ENCODE measurements at regions not wholly inside any gene's neighbourhood (a gene's known extent, or its start where the extent isn't known, plus 50 kb on each side); places are given as distances from the start of the nearest gene placed in this dataset.

- no peak overlapping the region for H3K4me3 Mint-ChIP-seq (ENCODE audit: unreplicated experiment)
- H3K27ac Mint-ChIP-seq (ENCODE audit: unreplicated experiment): no peak overlapping the region
- H3K36me3 Mint-ChIP-seq (ENCODE audit: unreplicated experiment): no peaks in the 10 kb centered on the region
Observed at GRCh38 chr10:2049560-2049959, 312.2 kb upstream of the ADARB2 start.

GRCh38 chr10:2048337-2048973 is 311.1 kb upstream of the ADARB2 start:
- no peaks in the 10 kb centered on the region for H3K36me3 Mint-ChIP-seq (ENCODE audit: unreplicated experiment)
- no peak overlapping the region for H3K27ac Mint-ChIP-seq (ENCODE audit: unreplicated experiment)
- no peak for TF ChIP-seq CTCF (IDR thresholded peaks at IDR 0.05)
- no peak overlapping the region for H3K4me3 Mint-ChIP-seq (ENCODE audit: unreplicated experiment)
- peaks cover 3% of the 10 kb centered on the region for H3K27me3 Mint-ChIP-seq (ENCODE audit: unreplicated experiment)
- H3K4me1 Mint-ChIP-seq (ENCODE audit: unreplicated experiment): no peaks in the 10 kb centered on the region
- no peak for DNase-seq (ENCODE audit: extremely low spot score, unreplicated experiment)
- H3K9me3 Mint-ChIP-seq (ENCODE audit: unreplicated experiment): peaks cover 19% of the 10 kb centered on the region

More at GRCh38 chr10:2049560-2049959, 312.2 kb upstream of the ADARB2 start:
- Mint-ChIP-seq H3K9me3 (ENCODE audit: unreplicated experiment) (peaks cover 19% of the 10 kb centered on the region), H3K4me1 (ENCODE audit: unreplicated experiment) (no peaks in the 10 kb centered on the region), H3K27me3 (ENCODE audit: unreplicated experiment) (peaks cover 3% of the 10 kb centered on the region)
- TF ChIP-seq CTCF (IDR thresholded peaks at IDR 0.05): no peak
- no peak for DNase-seq (ENCODE audit: extremely low spot score, unreplicated experiment)

- no peaks in the 10 kb centered on the region for H3K36me3 Mint-ChIP-seq (ENCODE audit: unreplicated experiment)
- no peak for TF ChIP-seq CTCF (IDR thresholded peaks at IDR 0.05)
- H3K4me1 Mint-ChIP-seq (ENCODE audit: unreplicated experiment): peaks cover 5% of the 10 kb centered on the region
- no peaks in the 10 kb centered on the region for H3K27me3 Mint-ChIP-seq (ENCODE audit: unreplicated experiment)
- peaks cover 19% of the 10 kb centered on the region for H3K9me3 Mint-ChIP-seq (ENCODE audit: unreplicated experiment)
- DNase-seq (ENCODE audit: extremely low spot score, unreplicated experiment): no peak
- no peak overlapping the region for H3K27ac Mint-ChIP-seq (ENCODE audit: unreplicated experiment)
- no peak overlapping the region for H3K4me3 Mint-ChIP-seq (ENCODE audit: unreplicated experiment)
Observed at GRCh38 chr10:2047679-2048078, 310.4 kb upstream of the ADARB2 start.

- no peak overlapping the region for H3K4me3 Mint-ChIP-seq (ENCODE audit: unreplicated experiment)
- no peak for DNase-seq (ENCODE audit: extremely low spot score, unreplicated experiment)
- peaks cover 2% of the 10 kb centered on the region for H3K9me3 Mint-ChIP-seq (ENCODE audit: unreplicated experiment)
- H3K27ac Mint-ChIP-seq (ENCODE audit: unreplicated experiment): no peak overlapping the region
- H3K4me1 Mint-ChIP-seq (ENCODE audit: unreplicated experiment): peaks cover 5% of the 10 kb centered on the region
- no peak for TF ChIP-seq CTCF (IDR thresholded peaks at IDR 0.05)
- peaks cover 5% of the 10 kb centered on the region for H3K27me3 Mint-ChIP-seq (ENCODE audit: unreplicated experiment)
- no peaks in the 10 kb centered on the region for H3K36me3 Mint-ChIP-seq (ENCODE audit: unreplicated experiment)
Observed at GRCh38 chr10:2043379-2043778, 306.1 kb upstream of the ADARB2 start.

GRCh38 chr10:2038036-2038435 is 300.7 kb upstream of the ADARB2 start:
- peaks cover 6% of the 10 kb centered on the region for H3K9me3 Mint-ChIP-seq (ENCODE audit: unreplicated experiment)
- no peak for DNase-seq (ENCODE audit: extremely low spot score, unreplicated experiment)
- no peak overlapping the region for H3K27ac Mint-ChIP-seq (ENCODE audit: unreplicated experiment)
- no peak overlapping the region for H3K4me3 Mint-ChIP-seq (ENCODE audit: unreplicated experiment)
- H3K4me1 Mint-ChIP-seq (ENCODE audit: unreplicated experiment): peaks cover 2% of the 10 kb centered on the region
- peaks cover 5% of the 10 kb centered on the region for H3K27me3 Mint-ChIP-seq (ENCODE audit: unreplicated experiment)
- no peaks in the 10 kb centered on the region for H3K36me3 Mint-ChIP-seq (ENCODE audit: unreplicated experiment)
- TF ChIP-seq CTCF (IDR thresholded peaks at IDR 0.05): no peak
